Neural progenitor cell (in vitro differentiated cells): ENCODE measurements at regions not wholly inside any gene's neighbourhood (a gene's known extent, or its start where the extent isn't known, plus 50 kb on each side); places are given as distances from the start of the nearest gene placed in this dataset. TPM values are rescaled to one million over a fixed set of nuclear protein-coding genes. Genes with fewer than 3 reads are reported as not detected.

Experiments used
- DNase-seq: peaks from one replicate; pipeline ENCODE4 v3.0.0-alpha.2; 2016; ENCODE audit warnings: low spot score
- H2AFZ ChIP-seq: fragments of 200-600 bp; sonication (generic); replicated peaks from 2 replicates; pipeline ENCODE4 v1.6.1; 2016; ENCODE audit warnings: antibody characterized with exemption
- H3F3A ChIP-seq: fragments of 200-600 bp; sonication (generic); 2 replicates; pipeline ENCODE4 v1.6.1; 2016; ENCODE audit warnings: antibody characterized with exemption, low read depth
- H3K27ac ChIP-seq: fragments of 200-600 bp; sonication (generic); 2 replicates; pipeline ENCODE4 v1.5.1; 2016; ENCODE audit warnings: mild to moderate bottlenecking
- H3K27me3 ChIP-seq: fragments of 200-600 bp; sonication (generic); 2 replicates; pipeline ENCODE4 v1.6.1; 2016; ENCODE audit warnings: mild to moderate bottlenecking, moderate library complexity
- H3K36me3 ChIP-seq: fragments of 200-600 bp; sonication (generic); 2 replicates; pipeline ENCODE4 v1.5.1; 2016
- H3K4me1 ChIP-seq: fragments of 200-600 bp; sonication (generic); 2 replicates; pipeline ENCODE4 v1.6.1; 2016; ENCODE audit warnings: mixed run types
- H3K4me2 ChIP-seq: fragments of 200-600 bp; sonication (generic); 2 replicates; pipeline ENCODE4 v1.6.1; 2016
- H3K4me3 ChIP-seq: fragments of 200-600 bp; sonication (generic); 2 replicates; pipeline ENCODE4 v1.5.1; 2016
- H3K79me2 ChIP-seq: fragments of 200-600 bp; sonication (generic); 2 replicates; pipeline ENCODE4 v1.6.1; 2016; ENCODE audit warnings: low read depth
- H3K9ac ChIP-seq: fragments of 200-600 bp; sonication (generic); 2 replicates; pipeline ENCODE4 v1.6.1; 2016
- H3K9me3 ChIP-seq: fragments of 200-600 bp; sonication (generic); 2 replicates; pipeline ENCODE4 v1.5.1; 2016; ENCODE audit warnings: low read depth
- H4K20me1 ChIP-seq: fragments of 200-600 bp; sonication (generic); 2 replicates; pipeline ENCODE4 v1.6.1; 2016; ENCODE audit warnings: low read depth
- H3K27ac Mint-ChIP-seq: 3 replicates; pipeline ENCODE4 v1.8.0; 2021; ENCODE audit warnings: mixed read lengths
- H3K27me3 Mint-ChIP-seq: 2 replicates; pipeline ENCODE4 v1.8.0; 2022; ENCODE audit warnings: low read depth, mild to moderate bottlenecking, inconsistent platforms, moderate library complexity, mixed read lengths; ENCODE audit not compliant: insufficient read depth
- H3K36me3 Mint-ChIP-seq: 3 replicates; pipeline ENCODE4 v1.8.0; 2021; ENCODE audit warnings: mixed read lengths
- H3K4me1 Mint-ChIP-seq: 3 replicates; pipeline ENCODE4 v1.8.0; 2021; ENCODE audit warnings: mixed read lengths
- H3K4me3 Mint-ChIP-seq: 3 replicates; pipeline ENCODE4 v1.8.0; 2021; ENCODE audit warnings: mild to moderate bottlenecking, moderate library complexity, mixed read lengths
- H3K9me3 Mint-ChIP-seq: 3 replicates; pipeline ENCODE4 v1.8.0; 2020; ENCODE audit warnings: mixed read lengths
- EZH2 ChIP-seq: fragments of 200-600 bp; sonication (generic); IDR thresholded peaks from 2 replicates; pipeline ENCODE4 v1.6.1; 2017; ENCODE audit warnings: antibody characterized with exemption, mild to moderate bottlenecking, moderate library complexity
- EZH2phosphoT487 ChIP-seq: fragments of 200-600 bp; sonication (generic); IDR thresholded peaks from 2 replicates; pipeline ENCODE4 v1.6.1; 2017; ENCODE audit warnings: antibody characterized with exemption
- small RNA-seq: library from RNA; depleted of rRNA; stranded (forward); fragments of <200 nt; gene quantifications from one replicate; pipeline ENCODE3, GENCODE V24; 2015
- TF ChIP-seq, protein P1 (sequence below): fragments of 200-600 bp; sonication (generic); IDR thresholded peaks from 2 replicates; pipeline ENCODE4 v1.5.1; 2017; ENCODE audit warnings: antibody characterized with exemption, mild to moderate bottlenecking

GRCh38 chrX:114365065-114365834 is 218.6 kb upstream of the HTR2C start:
- Histone ChIP-seq H3K79me2 (no peaks in the 10 kb centered on the region), H3K27me3 (no peaks in the 10 kb centered on the region), H3K4me3 (no peak overlapping the region), H3K4me2 (no peak overlapping the region), H3K36me3 (no peaks in the 10 kb centered on the region), H3K27ac (no peak overlapping the region), H2AFZ (no peak overlapping the region), H3F3A (no peaks in the 10 kb centered on the region), H3K9me3 (no peaks in the 10 kb centered on the region), H4K20me1 (no peaks in the 10 kb centered on the region), H3K9ac (no peak overlapping the region), H3K4me1 (no peaks in the 10 kb centered on the region)
- H3K4me1 Mint-ChIP-seq: no peaks in the 10 kb centered on the region
- H3K36me3 Mint-ChIP-seq: no peaks in the 10 kb centered on the region
- H3K27ac Mint-ChIP-seq: no peak overlapping the region
- H3K27me3 Mint-ChIP-seq: no peaks in the 10 kb centered on the region
- H3K9me3 Mint-ChIP-seq: no peaks in the 10 kb centered on the region
- H3K4me3 Mint-ChIP-seq: no peak overlapping the region
- TF ChIP-seq, protein P1, sequence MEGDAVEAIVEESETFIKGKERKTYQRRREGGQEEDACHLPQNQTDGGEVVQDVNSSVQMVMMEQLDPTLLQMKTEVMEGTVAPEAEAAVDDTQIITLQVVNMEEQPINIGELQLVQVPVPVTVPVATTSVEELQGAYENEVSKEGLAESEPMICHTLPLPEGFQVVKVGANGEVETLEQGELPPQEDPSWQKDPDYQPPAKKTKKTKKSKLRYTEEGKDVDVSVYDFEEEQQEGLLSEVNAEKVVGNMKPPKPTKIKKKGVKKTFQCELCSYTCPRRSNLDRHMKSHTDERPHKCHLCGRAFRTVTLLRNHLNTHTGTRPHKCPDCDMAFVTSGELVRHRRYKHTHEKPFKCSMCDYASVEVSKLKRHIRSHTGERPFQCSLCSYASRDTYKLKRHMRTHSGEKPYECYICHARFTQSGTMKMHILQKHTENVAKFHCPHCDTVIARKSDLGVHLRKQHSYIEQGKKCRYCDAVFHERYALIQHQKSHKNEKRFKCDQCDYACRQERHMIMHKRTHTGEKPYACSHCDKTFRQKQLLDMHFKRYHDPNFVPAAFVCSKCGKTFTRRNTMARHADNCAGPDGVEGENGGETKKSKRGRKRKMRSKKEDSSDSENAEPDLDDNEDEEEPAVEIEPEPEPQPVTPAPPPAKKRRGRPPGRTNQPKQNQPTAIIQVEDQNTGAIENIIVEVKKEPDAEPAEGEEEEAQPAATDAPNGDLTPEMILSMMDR: no peak
- TF ChIP-seq EZH2phosphoT487 (no peak), EZH2 (no peak)
- DNase-seq: no peak

- no peak overlapping the region for H2AFZ ChIP-seq
- no peaks in the 10 kb centered on the region for H3K9me3 ChIP-seq
- Mint-ChIP-seq H3K27ac (no peak overlapping the region), H3K4me1 (no peaks in the 10 kb centered on the region), H3K9me3 (no peaks in the 10 kb centered on the region), H3K4me3 (no peak overlapping the region), H3K36me3 (no peaks in the 10 kb centered on the region), H3K27me3 (no peaks in the 10 kb centered on the region)
- no peak for DNase-seq
- no peaks in the 10 kb centered on the region for H3K79me2 ChIP-seq
- H3K27ac ChIP-seq: no peak overlapping the region
- H3K4me3 ChIP-seq: no peak overlapping the region
- no peaks in the 10 kb centered on the region for H3K27me3 ChIP-seq
- H3K4me2 ChIP-seq: no peak overlapping the region
- H3K9ac ChIP-seq: no peak overlapping the region
- no peaks in the 10 kb centered on the region for H3F3A ChIP-seq
- H4K20me1 ChIP-seq: no peaks in the 10 kb centered on the region
- H3K36me3 ChIP-seq: no peaks in the 10 kb centered on the region
- TF ChIP-seq EZH2phosphoT487 (no peak), EZH2 (no peak)
- TF ChIP-seq, protein P1: no peak
- H3K4me1 ChIP-seq: no peaks in the 10 kb centered on the region
These were observed 210.9 kb upstream of the HTR2C start for GRCh38 chrX:114372937-114373336.

DNA sequence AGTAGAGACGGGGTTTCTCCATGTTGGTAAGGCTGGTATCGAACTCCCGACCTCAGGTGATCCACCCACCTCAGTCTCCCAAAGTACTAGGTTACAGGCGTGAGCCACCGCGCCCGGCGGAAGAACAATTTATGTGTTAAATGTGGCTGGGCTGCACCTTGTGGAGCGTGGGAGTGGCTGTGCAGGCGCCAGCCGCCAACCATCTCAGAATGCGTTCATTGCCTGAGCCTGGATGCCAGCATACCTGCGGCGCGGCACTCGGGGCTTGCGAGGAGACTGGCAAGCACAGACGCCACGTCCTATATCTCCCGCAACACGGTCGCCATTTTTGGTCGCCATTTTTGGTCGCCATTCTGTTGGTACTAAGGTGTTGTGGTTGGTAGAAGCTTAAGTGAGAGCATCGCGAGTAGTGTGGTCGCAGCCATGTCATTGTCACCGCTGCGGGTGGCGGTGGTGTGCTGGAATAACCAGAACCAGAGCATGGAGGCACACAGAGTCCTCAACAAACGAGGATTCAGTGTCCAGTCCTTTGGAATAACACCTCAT is 193.6 kb upstream of the HTR2C start:
- no peak overlapping the region for H3K27ac ChIP-seq
- H4K20me1 ChIP-seq: no peaks in the 10 kb centered on the region
- no peak overlapping the region for H3K4me3 ChIP-seq
- no peaks in the 10 kb centered on the region for H3K36me3 ChIP-seq
- no peak for TF ChIP-seq EZH2phosphoT487
- TF ChIP-seq EZH2: no peak
- TF ChIP-seq, protein P1: no peak
- no peak for DNase-seq
- H3K4me2 ChIP-seq: no peak overlapping the region
- H2AFZ ChIP-seq: no peak overlapping the region
- H3K9me3 ChIP-seq: no peaks in the 10 kb centered on the region
- H3K4me1 ChIP-seq: peaks cover 7% of the 10 kb centered on the region
- Mint-ChIP-seq H3K27me3 (peaks cover 4% of the 10 kb centered on the region), H3K4me1 (peaks cover 4% of the 10 kb centered on the region), H3K27ac (no peak overlapping the region), H3K9me3 (no peaks in the 10 kb centered on the region), H3K4me3 (no peak overlapping the region), H3K36me3 (no peaks in the 10 kb centered on the region)
- H3K27me3 ChIP-seq: no peaks in the 10 kb centered on the region
- no peak overlapping the region for H3K9ac ChIP-seq
- no peaks in the 10 kb centered on the region for H3K79me2 ChIP-seq
- H3F3A ChIP-seq: peaks cover 9% of the 10 kb centered on the region

Small RNAs in the stretch of these regions (small RNA-seq; reads per million reads assigned to genes)
- gene AL953862.1: not detected
